ENCODE measurements at regions not wholly inside any gene's neighbourhood (a gene's known extent, or its start where the extent isn't known, plus 50 kb on each side); places are given as distances from the start of the nearest gene placed in this dataset.

- H3K27ac ChIP-seq (ENCODE audit: low read depth, low read length): no peak overlapping the region
- no peaks in the 10 kb centered on the region for H3K79me2 ChIP-seq (ENCODE audit: control insufficient read depth in 1 of 2, insufficient read depth in 2 of 2, low read length in 2 of 2)
- peaks cover 20 to 28% of the 10 kb centered on the region in 2 experiments for H3K9me3 ChIP-seq (ENCODE audit: insufficient read depth in 2 of 2, low read depth in 1 of 2, low read length in 1 of 2)
- no peak overlapping the region for H3K23ac ChIP-seq (ENCODE audit: insufficient read length)
- H4K91ac ChIP-seq (replicated peaks; ENCODE audit: insufficient read length, low read length): no peak overlapping the region
- DNase-seq (ENCODE audit: low read depth in 1 of 2, low spot score in 2 of 2) (no peak), FAIRE-seq (no peak)
- H2BK15ac ChIP-seq (ENCODE audit: low read length): no peak overlapping the region
- H3K79me1 ChIP-seq (ENCODE audit: low read depth, low read length): no peaks in the 10 kb centered on the region
- no peak overlapping the region for H3K9ac ChIP-seq (replicated peaks in 1 of 4; ENCODE audit: extremely low read depth in 1 of 4, low read depth in 3 of 4, low read length in 3 of 4)
- H3K23me2 ChIP-seq (ENCODE audit: low read depth, low read length): no peaks in the 10 kb centered on the region
- H2BK120ac ChIP-seq (replicated peaks; ENCODE audit: low read depth, low read length): no peak overlapping the region
- H3K14ac ChIP-seq (ENCODE audit: insufficient read length): no peak overlapping the region
- ChIA-PET CTCF (ENCODE audit: partially characterized antibody) (no interaction called here), POLR2A (ENCODE audit: partially characterized antibody) (no interaction called here)
- H4K20me1 ChIP-seq (replicated peaks in 1 of 2; ENCODE audit: control insufficient read depth in 1 of 2, insufficient read depth in 2 of 2, low read length in 2 of 2): no peaks in the 10 kb centered on the region
- no peak overlapping the region for H2BK12ac ChIP-seq (ENCODE audit: low read depth, low read length)
- H3K4me1 ChIP-seq (replicated peaks in 1 of 4; ENCODE audit: control insufficient read depth in 3 of 4, insufficient read depth in 4 of 4, low read length in 3 of 4): no peaks in the 10 kb centered on the region
- no peak overlapping the region for H3K56ac ChIP-seq (replicated peaks; ENCODE audit: insufficient read length, low read depth, low read length)
- WGBS, 2 experiments (ENCODE audit: extremely low coverage in 1 of 2, insufficient coverage in 1 of 2, insufficient read length in 1 of 2, insufficient replicate concordance in 2 of 2, low coverage in 1 of 2, low lambda C conversion rate in 2 of 2, missing lambda C conversion rate in 1 of 2): 82% methylated on average over 2 of the region's 2 CpGs; no CpG with 5 or more reads in 1 of the 2 experiments
- H3K4me3 ChIP-seq (ENCODE audit: extremely low read depth in 1 of 4, insufficient read depth in 2 of 4, low read depth in 3 of 4, low read length in 4 of 4): no peak overlapping the region
- no peak overlapping the region for H2BK20ac ChIP-seq (ENCODE audit: low read length)
- H3K27me3 ChIP-seq (replicated peaks in 1 of 4; ENCODE audit: control insufficient read depth in 3 of 4, extremely low read depth in 1 of 4, insufficient read depth in 3 of 4, low read length in 3 of 4): peaks cover 0 to 1% (median 0%) of the 10 kb centered on the region in 4 experiments; a peak in 1 of 7 replicates
- H3K4me2 ChIP-seq (ENCODE audit: insufficient read depth in 1 of 2, low read depth in 2 of 2, low read length in 2 of 2): no peak overlapping the region
- no peak overlapping the region for H2AFZ ChIP-seq (ENCODE audit: low read length)
- H2BK5ac ChIP-seq (ENCODE audit: low read depth, low read length): no peak overlapping the region
- no peak overlapping the region for H4K8ac ChIP-seq (ENCODE audit: extremely low read depth, insufficient read depth, low read length)
- no peak overlapping the region for H3K18ac ChIP-seq (ENCODE audit: extremely low read depth, low read length)
- H3K36me3 ChIP-seq (ENCODE audit: control insufficient read depth in 2 of 4, insufficient read depth in 4 of 4, low read length in 3 of 4): peaks cover 0 to 2% (median 0%) of the 10 kb centered on the region in 4 experiments; a peak in 1 of 8 replicates
- H4K5ac ChIP-seq (ENCODE audit: insufficient read length, low read depth, low read length): no peak overlapping the region
- H3K4ac ChIP-seq (replicated peaks; ENCODE audit: insufficient read length, low read depth, low read length): no peak overlapping the region
- H2AK5ac ChIP-seq (ENCODE audit: low read depth, low read length): no peak overlapping the region
- TF ChIP-seq ATF2 (IDR thresholded peaks at IDR 0.05; ENCODE audit: low read length) (no peak), SRF (IDR thresholded peaks at IDR 0.05; ENCODE audit: low read depth, low read length) (no peak), MAFK (IDR thresholded peaks at IDR 0.05; ENCODE audit: low read depth, low read length) (no peak), GTF2F1 (IDR thresholded peaks at IDR 0.05; ENCODE audit: borderline replicate concordance, low read depth, low read length) (no peak)
- TF ChIP-seq, protein P1, sequence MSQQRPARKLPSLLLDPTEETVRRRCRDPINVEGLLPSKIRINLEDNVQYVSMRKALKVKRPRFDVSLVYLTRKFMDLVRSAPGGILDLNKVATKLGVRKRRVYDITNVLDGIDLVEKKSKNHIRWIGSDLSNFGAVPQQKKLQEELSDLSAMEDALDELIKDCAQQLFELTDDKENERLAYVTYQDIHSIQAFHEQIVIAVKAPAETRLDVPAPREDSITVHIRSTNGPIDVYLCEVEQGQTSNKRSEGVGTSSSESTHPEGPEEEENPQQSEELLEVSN (IDR thresholded peaks at IDR 0.05): no peak
Measured at GRCh38 chr4:186451982-186452381, 103.4 kb downstream of the MTNR1A start.
